ELF-1 (cell line): ENCODE measurements at regions not wholly inside any gene's neighbourhood (a gene's known extent, or its start where the extent isn't known, plus 50 kb on each side); places are given as distances from the start of the nearest gene placed in this dataset.
"Not testable (repeated sequence)": the region's sequence is repeated elsewhere in the genome, so short reads cannot be mapped to it uniquely, and the experiment has no call there.

Source experiments
- DNase-seq: peaks from one replicate; pipeline ENCODE4 v3.0.0-alpha.2; 2016; ENCODE audit warnings: low read depth, low spot score

DNA sequence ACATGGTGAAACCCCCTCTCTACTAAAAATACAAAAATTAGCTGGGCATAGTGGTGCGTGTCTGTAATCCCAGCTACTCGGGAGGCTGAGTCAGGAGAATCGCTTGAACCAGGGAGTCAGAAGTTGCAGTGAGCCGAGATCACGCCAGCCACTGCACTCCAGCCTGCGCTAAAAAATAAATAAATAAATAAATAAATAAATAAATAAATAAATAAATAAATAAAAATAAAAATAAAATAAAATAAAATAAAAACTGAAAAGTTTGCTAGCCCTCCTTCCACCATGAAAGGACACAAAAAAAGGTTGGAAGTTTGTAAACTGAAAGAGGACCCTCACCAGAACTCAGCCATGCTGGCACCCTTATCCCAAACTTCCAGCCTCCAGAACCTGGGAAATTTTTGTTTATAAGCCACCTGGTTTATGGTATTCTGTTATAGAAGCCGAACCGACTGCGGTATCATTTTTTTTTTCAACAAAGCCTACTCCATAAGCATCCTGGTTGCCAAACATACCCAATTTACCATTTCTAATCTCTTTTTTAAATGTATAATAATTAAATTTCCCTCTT is 448.2 kb downstream of the SEMA3D start:
- no peak for DNase-seq

- DNase-seq, result no peak
Measured at GRCh38 chr7:84735677-84736076, 451.2 kb downstream of the SEMA3D start.

DNA sequence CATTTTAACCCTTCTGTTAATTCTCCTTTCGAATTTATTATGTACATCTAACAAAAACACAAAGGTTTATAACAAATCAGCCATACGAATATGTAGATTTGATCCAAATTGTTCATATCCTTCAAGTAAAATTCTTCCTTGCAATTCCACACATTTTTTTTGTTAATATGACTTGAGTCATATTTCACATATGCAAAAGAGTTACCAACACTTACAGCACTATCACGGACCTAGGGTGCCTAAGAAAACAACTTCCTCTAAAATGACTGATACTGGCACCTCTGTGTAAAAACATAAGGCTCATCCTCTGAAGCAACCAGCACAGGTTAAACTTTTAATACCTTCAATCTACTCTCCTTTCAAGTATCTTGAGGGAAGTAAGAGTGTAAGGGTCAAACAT is 451.8 kb downstream of the SEMA3D start:
- no peak for DNase-seq

GRCh38 chr7:84733976-84734375 is 452.9 kb downstream of the SEMA3D start:
- not testable (repeated sequence) for DNase-seq

DNA sequence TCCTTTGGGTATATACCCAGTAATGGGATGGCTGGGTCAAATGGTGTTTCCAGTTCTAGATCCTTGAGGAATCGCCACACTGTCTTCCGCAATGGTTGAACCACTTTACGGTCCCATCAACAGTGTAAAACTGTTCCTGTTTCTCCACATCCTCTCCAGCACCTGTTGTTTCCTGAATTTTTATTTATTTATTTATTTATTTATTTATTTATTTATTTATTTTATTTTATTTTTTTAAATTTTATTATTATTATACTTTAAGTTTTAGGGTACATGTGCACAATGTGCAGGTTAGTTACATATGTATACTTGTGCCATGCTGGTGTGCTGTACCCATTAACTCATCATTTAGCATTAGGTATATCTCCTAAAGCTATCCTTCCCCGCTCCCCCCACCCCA is 456.0 kb downstream of the SEMA3D start:
- DNase-seq, result not testable (repeated sequence)

- no peak for DNase-seq
Measured at GRCh38 chr7:84729284-84729683, 457.6 kb downstream of the SEMA3D start.

DNA sequence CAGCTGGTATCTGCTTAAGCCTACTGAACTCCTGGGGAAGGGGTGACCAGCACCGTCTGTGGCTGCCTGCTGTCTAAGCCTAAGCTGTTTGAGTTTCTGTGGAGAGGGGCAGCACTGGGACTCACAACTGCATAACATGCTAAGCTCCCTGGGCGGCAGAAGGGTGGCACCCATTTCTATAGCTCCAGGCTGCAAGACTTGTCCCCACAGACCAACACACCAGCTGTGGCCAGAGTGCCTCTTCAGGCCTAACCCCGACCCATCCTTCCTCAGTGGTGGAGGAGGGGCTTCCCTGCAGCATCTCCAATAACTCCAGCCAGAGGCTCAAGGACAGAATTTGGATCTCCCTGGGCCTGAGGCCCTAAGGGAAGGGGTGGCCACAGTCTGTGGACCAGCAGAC is 464.1 kb downstream of the SEMA3D start:
- DNase-seq, result no peak

DNA sequence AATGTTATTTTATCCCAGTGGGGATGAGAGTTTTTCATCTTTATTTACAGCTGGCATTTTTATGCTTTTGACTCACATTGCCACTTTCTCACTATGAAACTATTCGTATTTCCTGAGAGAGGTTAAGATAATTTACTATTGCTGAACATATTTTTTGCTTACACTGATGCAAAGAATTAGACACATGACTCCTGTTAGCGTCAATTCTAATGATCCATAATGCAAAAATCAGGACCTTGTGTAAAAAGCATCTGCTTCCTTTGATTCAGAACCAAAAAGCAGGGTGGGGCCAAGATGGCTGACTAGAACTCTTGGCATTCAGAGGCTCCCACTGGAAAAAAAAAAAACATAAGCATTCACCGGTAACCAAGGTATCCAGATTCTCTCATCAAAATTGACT is 464.8 kb downstream of the SEMA3D start:
- no peak for DNase-seq

- DNase-seq, result no peak
Measured at GRCh38 chr7:84720456-84721097, 466.3 kb downstream of the SEMA3D start.

DNA sequence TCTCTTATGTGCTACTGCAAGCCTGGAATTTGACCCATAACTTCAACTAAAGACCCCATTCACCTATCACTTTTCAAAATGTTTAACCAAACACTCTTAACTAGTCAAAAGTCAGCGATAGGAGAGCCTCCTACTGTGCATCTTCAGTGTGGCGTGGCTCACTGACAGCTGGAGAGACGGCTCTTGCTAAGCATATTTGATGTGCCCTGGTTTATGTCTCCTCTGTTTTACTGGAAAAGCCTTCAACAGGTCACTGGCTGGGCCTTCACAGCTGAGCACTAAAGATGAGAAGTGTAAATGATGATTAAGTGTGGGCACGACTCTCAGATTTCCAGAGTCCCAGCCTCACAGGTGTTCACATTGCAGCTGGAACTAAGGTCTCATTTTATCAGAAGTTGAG is 472.1 kb downstream of the SEMA3D start:
- peak; percentile 26 for DNase-seq

DNA sequence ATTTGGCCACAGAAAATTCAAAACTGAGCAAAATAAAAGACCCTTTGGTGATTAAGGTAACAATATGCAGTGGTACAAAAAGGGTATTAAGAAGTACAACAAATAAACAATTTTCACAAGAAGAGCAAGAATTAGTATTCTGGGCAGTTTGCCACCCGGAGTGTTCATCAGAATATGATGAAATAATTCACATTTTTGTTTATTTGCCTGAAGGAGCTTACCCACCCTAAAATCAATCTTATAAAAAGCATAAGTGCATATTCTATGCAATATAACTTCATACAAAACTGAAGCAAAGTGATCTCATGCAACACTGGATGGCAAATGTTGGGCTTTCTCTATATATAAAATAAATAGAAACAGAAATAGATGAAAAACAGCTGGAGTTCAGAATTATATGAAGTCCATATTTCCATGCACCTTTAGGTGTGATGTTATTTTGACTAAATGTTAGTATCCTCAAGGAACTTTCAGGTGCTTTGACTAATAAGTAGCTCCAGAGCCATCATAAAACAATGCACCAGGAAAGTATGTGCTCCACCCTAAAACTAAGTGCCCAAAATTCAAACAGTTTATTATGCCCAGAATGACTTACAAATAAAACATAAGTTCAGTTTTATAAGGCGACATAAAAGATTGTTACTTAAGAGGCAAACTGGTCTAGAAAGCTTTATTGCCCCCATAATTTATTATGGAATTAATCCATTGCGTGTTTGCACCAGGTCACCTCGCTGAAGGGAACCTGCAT is 474.3 kb downstream of the SEMA3D start:
- DNase-seq, result no peak

- not testable (repeated sequence) for DNase-seq
Measured at GRCh38 chr7:84710538-84710937, 476.3 kb downstream of the SEMA3D start.

DNA sequence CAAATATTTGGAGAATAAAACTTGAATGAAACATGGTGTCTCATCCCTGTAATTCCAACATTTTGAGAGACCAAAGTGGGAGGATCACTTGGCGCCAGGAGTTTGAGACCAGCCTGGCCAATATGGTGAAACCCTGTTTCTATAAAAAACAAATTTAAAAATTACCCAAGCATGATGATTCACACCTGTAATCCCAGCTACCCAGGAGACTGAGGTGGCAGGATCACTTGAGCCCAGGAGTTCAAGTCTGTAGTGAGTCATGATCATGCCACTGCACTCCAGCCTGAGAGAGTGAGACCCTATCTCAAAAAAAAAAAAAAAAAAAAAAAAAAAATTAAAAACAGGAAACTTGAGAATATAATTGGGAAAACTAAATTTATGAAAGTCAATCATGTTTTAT is 481.1 kb downstream of the SEMA3D start:
- DNase-seq, result no peak

DNA sequence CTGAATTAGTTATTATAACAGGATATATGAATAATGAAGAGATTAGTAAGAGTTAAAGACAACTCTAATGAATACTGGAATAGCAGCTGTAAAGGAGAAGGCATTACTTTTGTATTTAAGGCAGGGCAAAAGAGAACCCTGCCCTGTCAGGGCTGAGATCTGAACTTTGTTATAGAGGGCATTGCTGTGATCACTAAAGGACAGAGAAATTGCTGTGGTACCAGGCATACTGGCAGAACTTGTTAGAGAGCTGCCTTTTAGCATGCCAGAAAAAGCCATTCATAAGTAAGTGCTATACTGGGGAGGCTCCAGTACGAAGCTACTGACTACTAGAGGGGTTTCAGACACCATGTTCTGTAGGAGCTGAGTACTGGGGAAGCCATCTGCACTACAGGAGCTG is 481.8 kb downstream of the SEMA3D start:
- no peak for DNase-seq

DNA sequence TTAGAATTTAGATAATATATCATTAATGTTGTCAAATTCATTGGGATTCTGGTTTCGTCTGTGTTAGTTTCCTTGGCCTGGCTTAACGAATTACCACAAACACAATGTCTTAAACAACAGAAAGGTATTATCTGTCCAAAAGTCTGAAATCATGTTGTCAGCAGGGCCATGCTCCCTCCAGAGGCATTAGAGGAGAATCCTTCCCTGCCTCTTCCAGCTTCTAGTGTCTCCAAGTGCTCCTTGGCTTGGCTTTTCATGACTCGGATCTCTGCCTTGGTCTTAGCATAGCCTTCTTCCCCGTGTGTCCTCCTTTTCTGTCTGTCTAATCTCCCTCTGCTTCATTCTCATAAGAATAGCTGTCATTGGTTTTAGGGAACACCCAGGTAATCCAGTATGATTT is 482.5 kb downstream of the SEMA3D start:
- no peak for DNase-seq

GRCh38 chr7:84701524-84702306 is 485.1 kb downstream of the SEMA3D start:
- peak; percentile 52 for DNase-seq

- no peak for DNase-seq
Measured at GRCh38 chr7:84700563-84701370, 486.1 kb downstream of the SEMA3D start.

DNA sequence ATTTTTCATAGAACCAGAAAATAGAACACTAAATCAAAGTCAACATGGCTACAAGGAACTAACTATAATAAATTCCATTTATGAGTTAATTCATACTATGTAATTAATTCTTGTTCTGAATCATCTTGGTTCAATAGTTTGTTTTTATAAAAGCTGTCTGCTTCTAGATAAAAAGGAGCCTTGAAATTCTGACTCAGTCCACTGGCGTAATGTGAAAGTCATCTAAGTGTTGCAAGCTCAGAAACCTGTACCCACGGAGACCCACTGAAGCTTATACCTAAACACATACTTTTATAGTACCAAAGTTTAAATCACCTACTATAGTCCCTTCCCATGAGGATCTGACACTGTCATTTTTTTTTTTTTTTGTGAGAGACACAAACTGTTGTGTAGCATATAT is 489.4 kb downstream of the SEMA3D start:
- no peak for DNase-seq

DNA sequence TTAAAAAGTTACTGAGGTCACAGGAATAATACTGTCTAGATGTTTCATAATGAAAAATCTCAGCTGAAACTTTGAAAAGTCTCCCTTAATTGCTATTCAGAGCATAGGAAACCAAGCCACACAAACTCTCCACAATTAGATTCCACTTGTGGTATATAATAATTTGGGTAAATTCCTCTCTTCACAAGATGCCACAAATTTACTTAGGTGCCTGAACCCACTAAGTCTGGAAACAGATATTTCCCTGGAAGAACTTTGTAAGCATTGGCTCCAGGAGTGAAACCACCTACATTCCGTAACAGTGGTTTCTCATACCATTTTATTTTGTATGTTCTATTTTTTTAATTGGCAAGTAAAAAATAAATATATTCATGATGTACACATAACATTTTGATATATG is 493.4 kb downstream of the SEMA3D start:
- DNase-seq, result no peak

DNA sequence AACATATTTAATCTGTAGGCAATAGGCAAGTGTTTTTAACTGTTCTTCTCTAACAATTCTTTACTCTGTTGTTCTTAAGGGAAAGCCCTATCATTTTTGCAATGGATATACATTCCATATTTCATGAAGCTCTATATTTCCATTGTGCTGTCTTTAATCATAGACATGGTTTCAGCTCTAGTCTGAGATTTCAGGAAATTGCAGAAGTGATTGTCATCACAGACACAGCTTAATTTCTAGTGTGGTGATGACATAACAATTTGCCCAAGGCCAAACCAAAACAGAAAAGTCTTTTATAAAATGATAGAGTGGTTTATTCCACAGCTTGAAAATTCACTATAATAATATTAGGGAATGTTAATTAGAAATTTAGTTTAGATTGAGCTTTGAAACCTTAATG is 494.1 kb upstream of the SEMA3A start:
- DNase-seq, result no peak

GRCh38 chr7:84686373-84686772 is 491.8 kb upstream of the SEMA3A start:
- no peak for DNase-seq
